Fibroblast of skin of left quadriceps (primary cell): ENCODE measurements at regions not wholly inside any gene's neighbourhood (a gene's known extent, or its start where the extent isn't known, plus 50 kb on each side); places are given as distances from the start of the nearest gene placed in this dataset.
A peak's percentile ranks its signal among the peaks of the same experiment; 100 is the strongest.

Experiments
- DNase-seq, 2 experiments: peaks; one replicate each; pipeline ENCODE4 v3.0.0-alpha.2; 2013; ENCODE audit warnings: low read depth in 2 of 2

- DNase-seq, result no peak
These were observed 249.6 kb downstream of the BAMBI start for GRCh38 chr10:28926932-28927331.

GRCh38 chr10:28928484-28928883 is 251.2 kb downstream of the BAMBI start:
- DNase-seq, result no peak

GRCh38 chr10:28929942-28930341 is 252.6 kb downstream of the BAMBI start:
- DNase-seq, result no peak

- DNase-seq, result no peak
These were observed 253.5 kb downstream of the BAMBI start for GRCh38 chr10:28930514-28931495.

GRCh38 chr10:28935061-28935460 is 257.7 kb downstream of the BAMBI start:
- no peak for DNase-seq

GRCh38 chr10:28937959-28938358 is 260.6 kb downstream of the BAMBI start:
- DNase-seq, result no peak

- DNase-seq, result no peak
These were observed 261.4 kb downstream of the BAMBI start for GRCh38 chr10:28938745-28939144.

GRCh38 chr10:28939281-28940157 is 262.2 kb downstream of the BAMBI start:
- DNase-seq, result peak in 1 of 2 experiments; percentile 24

- no peak for DNase-seq
These were observed 263.0 kb downstream of the BAMBI start for GRCh38 chr10:28940158-28940888.

GRCh38 chr10:28942012-28942411 is 264.7 kb downstream of the BAMBI start:
- DNase-seq, result no peak

GRCh38 chr10:28945959-28946358 is 268.6 kb downstream of the BAMBI start:
- no peak for DNase-seq

- peak; percentile 40 to 44 for DNase-seq
These were observed 269.2 kb downstream of the BAMBI start for GRCh38 chr10:28946479-28946878.

- no peak for DNase-seq
These were observed 269.9 kb downstream of the BAMBI start for GRCh38 chr10:28947171-28947570.

GRCh38 chr10:28948046-28948445 is 270.7 kb downstream of the BAMBI start:
- DNase-seq, result no peak

GRCh38 chr10:28949005-28950004 is 272.0 kb downstream of the BAMBI start:
- DNase-seq, result no peak

- no peak for DNase-seq
These were observed 274.2 kb downstream of the BAMBI start for GRCh38 chr10:28951484-28951883.

- DNase-seq, result no peak
These were observed 275.2 kb downstream of the BAMBI start for GRCh38 chr10:28952523-28952922.

GRCh38 chr10:28954211-28954610 is 276.9 kb downstream of the BAMBI start:
- DNase-seq, result no peak

- DNase-seq, result no peak
These were observed 281.1 kb downstream of the BAMBI start for GRCh38 chr10:28958468-28958867.

GRCh38 chr10:28959850-28960501 is 282.7 kb downstream of the BAMBI start:
- no peak for DNase-seq
